ENCODE measurements at regions not wholly inside any gene's neighbourhood (a gene's known extent, or its start where the extent isn't known, plus 50 kb on each side); places are given as distances from the start of the nearest gene placed in this dataset.

GRCh38 chr18:64337673-64338072 lies 188.8 kb upstream of the LINC00305 start:
- H3K9me3 Mint-ChIP-seq (ENCODE audit: unreplicated experiment) = no peaks in the 10 kb centered on the region
- no peaks in the 10 kb centered on the region for H3K36me3 Mint-ChIP-seq (ENCODE audit: low read depth, unreplicated experiment)
- no peak overlapping the region for H3K4me3 Mint-ChIP-seq (ENCODE audit: unreplicated experiment)
- DNase-seq (ENCODE audit: low spot score) = no peak
- no peaks in the 10 kb centered on the region for H3K4me1 Mint-ChIP-seq (ENCODE audit: unreplicated experiment)
- TF ChIP-seq CTCF (IDR thresholded peaks at IDR 0.05; ENCODE audit: unreplicated experiment) = no peak
- no peak overlapping the region for H3K27ac Mint-ChIP-seq (ENCODE audit: unreplicated experiment)
- no peaks in the 10 kb centered on the region for H3K27me3 Mint-ChIP-seq (ENCODE audit: unreplicated experiment)

GRCh38 chr18:64337018-64337417 lies 188.1 kb upstream of the LINC00305 start:
- Mint-ChIP-seq H3K27me3 (ENCODE audit: unreplicated experiment) (no peaks in the 10 kb centered on the region), H3K36me3 (ENCODE audit: low read depth, unreplicated experiment) (no peaks in the 10 kb centered on the region), H3K4me3 (ENCODE audit: unreplicated experiment) (no peak overlapping the region), H3K27ac (ENCODE audit: unreplicated experiment) (no peak overlapping the region), H3K4me1 (ENCODE audit: unreplicated experiment) (no peaks in the 10 kb centered on the region), H3K9me3 (ENCODE audit: unreplicated experiment) (no peaks in the 10 kb centered on the region)
- no peak for DNase-seq (ENCODE audit: low spot score)
- no peak for TF ChIP-seq CTCF (IDR thresholded peaks at IDR 0.05; ENCODE audit: unreplicated experiment)

GRCh38 chr18:64334748-64335147 lies 185.9 kb upstream of the LINC00305 start:
- DNase-seq (ENCODE audit: low spot score) = no peak
- TF ChIP-seq CTCF (IDR thresholded peaks at IDR 0.05; ENCODE audit: unreplicated experiment) = no peak
- Mint-ChIP-seq H3K4me3 (ENCODE audit: unreplicated experiment) (no peak overlapping the region), H3K9me3 (ENCODE audit: unreplicated experiment) (no peaks in the 10 kb centered on the region), H3K4me1 (ENCODE audit: unreplicated experiment) (peaks cover 3% of the 10 kb centered on the region), H3K36me3 (ENCODE audit: low read depth, unreplicated experiment) (no peaks in the 10 kb centered on the region), H3K27ac (ENCODE audit: unreplicated experiment) (no peak overlapping the region), H3K27me3 (ENCODE audit: unreplicated experiment) (no peaks in the 10 kb centered on the region)

GRCh38 chr18:64333584-64333983 lies 184.7 kb upstream of the LINC00305 start:
- no peaks in the 10 kb centered on the region for H3K36me3 Mint-ChIP-seq (ENCODE audit: low read depth, unreplicated experiment)
- peaks cover 3% of the 10 kb centered on the region for H3K4me1 Mint-ChIP-seq (ENCODE audit: unreplicated experiment)
- TF ChIP-seq CTCF (IDR thresholded peaks at IDR 0.05; ENCODE audit: unreplicated experiment) = no peak
- H3K9me3 Mint-ChIP-seq (ENCODE audit: unreplicated experiment) = no peaks in the 10 kb centered on the region
- H3K4me3 Mint-ChIP-seq (ENCODE audit: unreplicated experiment) = no peak overlapping the region
- H3K27ac Mint-ChIP-seq (ENCODE audit: unreplicated experiment) = no peak overlapping the region
- no peak for DNase-seq (ENCODE audit: low spot score)
- no peaks in the 10 kb centered on the region for H3K27me3 Mint-ChIP-seq (ENCODE audit: unreplicated experiment)

- Mint-ChIP-seq H3K36me3 (ENCODE audit: low read depth, unreplicated experiment) (no peaks in the 10 kb centered on the region), H3K9me3 (ENCODE audit: unreplicated experiment) (no peaks in the 10 kb centered on the region), H3K4me3 (ENCODE audit: unreplicated experiment) (no peak overlapping the region), H3K4me1 (ENCODE audit: unreplicated experiment) (peaks cover 3% of the 10 kb centered on the region), H3K27me3 (ENCODE audit: unreplicated experiment) (no peaks in the 10 kb centered on the region), H3K27ac (ENCODE audit: unreplicated experiment) (no peak overlapping the region)
- TF ChIP-seq CTCF (IDR thresholded peaks at IDR 0.05; ENCODE audit: unreplicated experiment) = no peak
- DNase-seq (ENCODE audit: low spot score) = no peak
These were observed 183.9 kb upstream of the LINC00305 start for GRCh38 chr18:64332835-64333234.

Measured in endothelial cell (in vitro differentiated cells).